CD4-positive, alpha-beta memory T cell (primary cell): ENCODE measurements at regions not wholly inside any gene's neighbourhood (a gene's known extent, or its start where the extent isn't known, plus 50 kb on each side); places are given as distances from the start of the nearest gene placed in this dataset.
"Not testable (repeated sequence)": the region's sequence is repeated elsewhere in the genome, so short reads cannot be mapped to it uniquely, and the experiment has no call there.

Source experiments
- CTCF ChIA-PET: fragments of 350-600 bp; sonication (Branson Sonifier 250); formaldehyde crosslinking; loops from one replicate; lab custom pipeline; 2021; ENCODE audit warnings: inconsistent platforms; ENCODE audit not compliant: partially characterized antibody; lab: Charles Lee
- POLR2A ChIA-PET: fragments of 350-600 bp; sonication (Branson Sonifier 250); formaldehyde crosslinking; loops from one replicate; lab custom pipeline; 2021; ENCODE audit not compliant: partially characterized antibody; lab: Charles Lee
- DNase-seq, 5 donors: peaks; one replicate each; pipeline versions ENCODE4 v3.0.0 to v3.0.0-alpha.2; 2020 to 2022; ENCODE audit warnings: mixed read lengths in 1 of 5
- H3K27ac ChIP-seq: one replicate; pipeline ENCODE4 v1.7.0; 2013; ENCODE audit warnings: low read depth, low read length
- H3K27me3 ChIP-seq: 2 replicates; pipeline ENCODE4 v1.7.0; 2013; ENCODE audit warnings: mild to moderate bottlenecking, low read length, moderate library complexity; ENCODE audit not compliant: insufficient read depth
- H3K36me3 ChIP-seq: 2 replicates; pipeline ENCODE4 v1.7.0; 2013; ENCODE audit warnings: mild to moderate bottlenecking, low read length, moderate library complexity; ENCODE audit not compliant: insufficient read depth
- H3K4me1 ChIP-seq: 2 replicates; pipeline ENCODE4 v1.7.0; 2013; ENCODE audit warnings: mild to moderate bottlenecking, low read length, moderate library complexity; ENCODE audit not compliant: insufficient read depth
- H3K4me3 ChIP-seq, 2 donors: one replicate each; pipeline ENCODE4 v1.7.0; 2013; ENCODE audit warnings: low read length in 2 of 2, mild to moderate bottlenecking in 1 of 2
- H3K9me3 ChIP-seq, 2 donors: one replicate each; pipeline ENCODE4 v1.7.0; 2013; ENCODE audit warnings: low read length in 2 of 2, control low read depth in 1 of 2; ENCODE audit not compliant: control insufficient read depth in 1 of 2
- H3K27ac Mint-ChIP-seq, 7 donors: one replicate each; pipeline ENCODE4 v1.8.0; 2020 to 2021; ENCODE audit warnings: mixed read lengths in 7 of 7, mild to moderate bottlenecking in 6 of 7, inconsistent platforms in 3 of 7, moderate library complexity in 3 of 7
- H3K27me3 Mint-ChIP-seq, 2 donors: one replicate each; pipeline ENCODE4 v1.8.0; 2020 to 2021; ENCODE audit warnings: mixed read lengths in 2 of 2
- H3K36me3 Mint-ChIP-seq, 2 donors: one replicate each; pipeline ENCODE4 v1.8.0; 2020 to 2021; ENCODE audit warnings: mixed read lengths in 2 of 2, inconsistent platforms in 1 of 2, mild to moderate bottlenecking in 1 of 2
- H3K4me1 Mint-ChIP-seq, 4 donors: one replicate each; pipeline ENCODE4 v1.8.0; 2020 to 2021; ENCODE audit warnings: mixed read lengths in 4 of 4, mild to moderate bottlenecking in 1 of 4
- H3K4me3 Mint-ChIP-seq, 8 donors: one replicate each; pipeline ENCODE4 v1.8.0; 2020 to 2021; ENCODE audit warnings: mixed read lengths in 8 of 8, mild to moderate bottlenecking in 7 of 8, moderate library complexity in 6 of 8, inconsistent platforms in 3 of 8
- H3K9me3 Mint-ChIP-seq, 8 donors: one replicate each; pipeline ENCODE4 v1.8.0; 2020 to 2021; ENCODE audit warnings: mixed read lengths in 8 of 8, mild to moderate bottlenecking in 5 of 8, inconsistent platforms in 3 of 8, moderate library complexity in 1 of 8
- intact Hi-C: fragments of 100-400 bp; cut with micrococcal nuclease; formaldehyde crosslinking; loops from one replicate; pipeline ENCODE4 v1.15.1; 2023

DNA sequence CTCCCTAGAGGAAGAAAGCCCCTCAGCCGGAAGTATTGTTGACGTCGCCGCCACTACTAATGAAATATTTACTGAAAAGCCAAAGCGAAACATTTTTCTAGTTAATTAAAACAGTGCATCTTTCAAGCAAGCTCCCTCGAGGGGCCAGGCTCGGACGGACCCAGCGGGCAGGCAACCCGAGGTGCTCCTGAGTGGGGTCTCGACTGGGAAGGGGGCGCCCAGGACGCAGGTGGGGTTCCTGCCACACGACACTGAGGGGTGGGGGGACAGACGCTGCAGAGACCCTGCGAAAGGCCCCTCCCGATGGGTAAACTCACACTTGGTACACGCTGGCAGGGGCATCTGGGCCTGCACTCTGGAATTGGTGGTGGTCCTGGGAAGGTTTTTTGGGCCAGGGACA, 72.4 kb upstream of the ADGRA1 start:
- Mint-ChIP-seq H3K4me1 (no peaks in the 10 kb centered on the region), H3K36me3 (no peaks in the 10 kb centered on the region), H3K27ac (no peak overlapping the region), H3K4me3 (no peak overlapping the region), H3K9me3 (no peaks in the 10 kb centered on the region), H3K27me3 (peaks cover 0 to 2% of the 10 kb centered on the region in 2 donors)
- Histone ChIP-seq H3K36me3 (no peaks in the 10 kb centered on the region), H3K27ac (no peak overlapping the region), H3K27me3 (no peaks in the 10 kb centered on the region), H3K9me3 (no peaks in the 10 kb centered on the region), H3K4me3 (no peak overlapping the region), H3K4me1 (no peaks in the 10 kb centered on the region)
- intact Hi-C loops: no loop called here
- ChIA-PET POLR2A (no interaction called here), CTCF (no interaction called here)
- DNase-seq: no peak

DNA sequence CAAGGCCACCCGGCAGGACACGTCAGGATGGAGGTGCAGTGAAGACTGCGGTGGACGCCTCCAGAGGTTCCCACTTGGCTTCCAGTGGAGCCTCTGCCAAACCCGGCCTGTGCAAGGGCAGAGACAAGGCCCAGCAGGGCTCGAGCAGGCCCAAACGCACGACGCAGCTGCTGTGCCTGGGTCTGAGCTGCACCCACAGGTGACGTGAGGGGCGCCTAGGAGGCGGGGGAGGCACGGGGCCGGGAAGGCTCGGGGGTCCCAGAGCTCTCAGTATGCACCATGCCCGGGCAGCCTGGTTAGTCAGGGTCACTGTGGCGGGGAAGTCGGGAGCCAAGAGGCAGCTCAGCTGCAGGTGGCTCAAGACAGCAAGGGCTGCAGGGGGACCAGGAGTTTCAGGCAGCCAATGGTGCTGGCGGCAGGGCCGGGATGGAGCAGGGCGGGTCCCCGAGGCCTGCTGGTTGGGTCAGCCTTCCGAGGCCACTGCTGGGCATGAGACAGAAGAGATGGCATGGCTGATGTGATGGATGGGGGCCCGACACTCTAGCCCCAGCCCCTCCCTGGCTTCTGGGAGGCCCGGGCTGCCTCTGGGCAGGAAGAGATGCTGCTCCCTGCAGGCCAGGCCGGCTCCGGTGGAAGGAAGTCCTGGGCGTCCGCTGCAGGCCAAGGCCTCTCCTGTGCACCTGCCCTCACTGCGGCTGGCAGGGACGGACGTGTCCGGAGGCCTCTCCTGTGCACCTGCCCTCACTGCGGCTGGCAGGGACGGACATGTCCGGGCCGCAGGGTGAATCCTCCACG, 72.2 kb upstream of the CFAP46 start:
- Mint-ChIP-seq H3K27me3 (peaks cover 0 to 2% of the 10 kb centered on the region in 2 donors), H3K27ac (no peak overlapping the region), H3K4me1 (no peaks in the 10 kb centered on the region), H3K9me3 (no peaks in the 10 kb centered on the region), H3K36me3 (no peaks in the 10 kb centered on the region), H3K4me3 (no peak overlapping the region)
- no peaks in the 10 kb centered on the region for H3K36me3 ChIP-seq
- H3K27ac ChIP-seq: no peak overlapping the region
- no peak for DNase-seq
- no peaks in the 10 kb centered on the region for H3K27me3 ChIP-seq
- no peak overlapping the region for H3K4me3 ChIP-seq
- CTCF ChIA-PET: no interaction called here
- H3K4me1 ChIP-seq: no peaks in the 10 kb centered on the region
- intact Hi-C loops: no loop called here
- H3K9me3 ChIP-seq: no peaks in the 10 kb centered on the region
- POLR2A ChIA-PET: no interaction called here

DNA sequence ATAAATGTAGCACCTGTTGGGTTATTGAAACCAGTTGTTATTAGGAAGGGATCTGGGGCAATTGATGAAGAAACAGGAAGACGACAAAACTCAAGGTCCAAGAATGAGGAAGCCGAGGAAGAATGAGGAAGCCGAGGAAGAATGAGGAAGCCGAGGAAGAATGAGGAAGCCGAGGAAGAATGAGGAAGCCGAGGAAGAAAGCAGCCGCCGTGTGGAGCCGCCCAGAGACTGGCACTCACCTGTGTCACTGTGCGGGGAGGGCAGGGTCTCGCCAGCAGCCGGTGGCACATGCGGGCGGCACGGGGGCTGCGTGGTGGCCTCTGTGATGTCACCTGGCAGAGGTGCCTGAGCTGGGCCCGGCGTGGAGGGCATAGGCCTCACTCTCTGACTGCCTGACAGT, 71.1 kb upstream of the CFAP46 start:
- Mint-ChIP-seq H3K27ac (no peak overlapping the region), H3K4me3 (no peak overlapping the region), H3K4me1 (no peaks in the 10 kb centered on the region), H3K36me3 (no peaks in the 10 kb centered on the region), H3K9me3 (no peaks in the 10 kb centered on the region), H3K27me3 (peaks cover 0 to 2% of the 10 kb centered on the region in 2 donors)
- ChIA-PET POLR2A (no interaction called here), CTCF (no interaction called here)
- intact Hi-C loops: no loop called here
- H3K27ac ChIP-seq: no peak overlapping the region
- no peak overlapping the region for H3K4me3 ChIP-seq
- H3K36me3 ChIP-seq: no peaks in the 10 kb centered on the region
- no peaks in the 10 kb centered on the region for H3K27me3 ChIP-seq
- H3K9me3 ChIP-seq: no peaks in the 10 kb centered on the region
- no peaks in the 10 kb centered on the region for H3K4me1 ChIP-seq
- DNase-seq: no peak

DNA sequence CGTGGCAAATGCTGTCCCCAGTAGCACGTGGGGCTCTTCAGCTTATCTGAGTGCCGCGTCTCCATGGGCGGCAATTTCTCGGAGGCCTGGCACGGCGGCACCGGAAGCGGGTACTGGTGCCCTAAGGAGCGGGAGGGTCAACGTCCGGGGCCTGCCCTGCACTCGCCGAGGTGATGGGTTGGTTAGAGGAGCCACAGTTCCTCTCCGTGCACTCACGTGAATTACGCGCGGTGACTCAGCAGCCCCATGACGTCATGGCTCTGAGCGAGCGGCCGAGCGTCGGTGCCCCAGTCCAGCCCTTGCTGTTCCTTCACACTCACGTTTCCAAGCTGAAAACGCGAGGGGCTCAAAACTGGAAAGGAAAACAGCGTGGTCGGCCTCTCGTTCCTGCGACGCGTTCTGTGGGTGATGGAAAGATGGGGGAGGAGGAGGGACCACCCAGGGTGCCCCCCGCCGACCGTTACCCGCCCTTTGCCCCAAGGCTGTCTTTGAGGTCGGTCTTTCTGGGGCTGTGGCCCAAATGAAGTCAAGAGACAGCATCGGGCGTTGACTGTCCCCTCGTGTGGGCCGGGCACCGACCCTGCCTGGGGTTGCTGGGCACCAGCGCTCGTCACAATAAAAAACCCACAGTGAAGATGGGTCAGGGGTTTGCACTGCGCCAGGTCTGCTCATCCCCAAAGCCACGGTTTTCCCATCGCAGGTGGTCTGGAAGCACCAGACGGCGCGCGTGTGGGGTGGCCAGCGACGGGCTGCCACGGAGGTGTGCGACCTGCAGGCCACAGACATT, 70.4 kb upstream of the CFAP46 start:
- no peak overlapping the region for H3K4me3 ChIP-seq
- Mint-ChIP-seq H3K27ac (no peak overlapping the region), H3K9me3 (no peaks in the 10 kb centered on the region), H3K4me3 (no peak overlapping the region), H3K4me1 (no peaks in the 10 kb centered on the region), H3K27me3 (peaks cover 0 to 2% of the 10 kb centered on the region in 2 donors), H3K36me3 (no peaks in the 10 kb centered on the region)
- POLR2A ChIA-PET: no interaction called here
- no peak for DNase-seq
- no peaks in the 10 kb centered on the region for H3K27me3 ChIP-seq
- CTCF ChIA-PET: no interaction called here
- no peaks in the 10 kb centered on the region for H3K9me3 ChIP-seq
- H3K4me1 ChIP-seq: no peaks in the 10 kb centered on the region
- H3K27ac ChIP-seq: no peak overlapping the region
- intact Hi-C loops: no loop called here
- H3K36me3 ChIP-seq: no peaks in the 10 kb centered on the region

DNA sequence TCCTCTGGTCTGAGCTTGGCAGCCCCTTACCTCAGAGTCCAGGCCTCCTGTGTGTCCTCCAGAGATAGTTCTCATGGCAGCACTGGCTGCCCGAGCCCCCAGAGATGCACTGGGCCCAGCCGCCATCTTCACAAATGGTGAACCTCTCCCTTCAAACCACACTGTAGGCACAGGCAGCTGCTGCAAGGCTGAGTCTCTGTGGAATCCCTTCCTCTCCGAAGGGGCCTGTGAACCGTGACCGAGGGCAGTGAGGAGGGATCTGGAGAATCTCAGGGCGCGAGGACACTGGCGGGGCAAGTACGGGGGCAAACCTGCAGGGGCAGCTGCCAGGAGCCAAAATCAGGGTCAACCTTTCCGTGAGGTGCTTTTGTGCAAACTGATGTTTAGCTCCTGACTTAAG, 69.5 kb upstream of the CFAP46 start:
- no peak overlapping the region for H3K4me3 ChIP-seq
- H3K4me3 Mint-ChIP-seq: no peak overlapping the region
- H3K36me3 Mint-ChIP-seq: no peaks in the 10 kb centered on the region
- no peaks in the 10 kb centered on the region for H3K9me3 Mint-ChIP-seq
- no peaks in the 10 kb centered on the region for H3K4me1 ChIP-seq
- DNase-seq: no peak
- H3K36me3 ChIP-seq: no peaks in the 10 kb centered on the region
- intact Hi-C loops: no loop called here
- no peaks in the 10 kb centered on the region for H3K27me3 ChIP-seq
- H3K27ac Mint-ChIP-seq: no peak overlapping the region
- no peaks in the 10 kb centered on the region for H3K4me1 Mint-ChIP-seq
- peaks cover 0 to 2% of the 10 kb centered on the region in 2 donors for H3K27me3 Mint-ChIP-seq
- no peak overlapping the region for H3K27ac ChIP-seq
- CTCF ChIA-PET: no interaction called here
- H3K9me3 ChIP-seq: no peaks in the 10 kb centered on the region
- POLR2A ChIA-PET: no interaction called here

DNA sequence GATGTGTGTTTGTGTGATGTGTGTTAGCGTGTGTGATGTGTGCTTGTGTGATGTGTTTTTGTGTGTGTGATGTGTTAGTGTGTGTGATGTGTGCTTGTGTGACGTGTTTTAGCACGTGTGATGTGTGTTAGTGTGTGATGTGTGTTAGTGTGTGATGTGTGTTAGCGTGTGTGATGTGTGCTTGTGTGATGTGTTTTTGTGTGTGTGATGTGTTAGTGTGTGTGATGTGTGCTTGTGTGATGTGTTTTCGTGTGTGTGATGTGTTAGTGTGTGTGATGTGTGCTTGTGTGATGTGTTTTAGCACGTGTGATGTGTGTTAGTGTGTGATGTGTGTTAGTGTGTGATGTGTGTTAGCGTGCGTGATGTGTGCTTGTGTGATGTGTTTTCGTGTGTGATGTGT, 69.0 kb upstream of the CFAP46 start:
- H3K4me1 Mint-ChIP-seq, H3K27me3 ChIP-seq, H3K27ac ChIP-seq, H3K4me1 ChIP-seq, H3K9me3 Mint-ChIP-seq, H3K36me3 ChIP-seq, CTCF ChIA-PET, H3K4me3 ChIP-seq, H3K4me3 Mint-ChIP-seq, H3K27ac Mint-ChIP-seq, H3K27me3 Mint-ChIP-seq, H3K36me3 Mint-ChIP-seq, POLR2A ChIA-PET, H3K9me3 ChIP-seq, intact Hi-C loops, DNase-seq: not testable (repeated sequence)

DNA sequence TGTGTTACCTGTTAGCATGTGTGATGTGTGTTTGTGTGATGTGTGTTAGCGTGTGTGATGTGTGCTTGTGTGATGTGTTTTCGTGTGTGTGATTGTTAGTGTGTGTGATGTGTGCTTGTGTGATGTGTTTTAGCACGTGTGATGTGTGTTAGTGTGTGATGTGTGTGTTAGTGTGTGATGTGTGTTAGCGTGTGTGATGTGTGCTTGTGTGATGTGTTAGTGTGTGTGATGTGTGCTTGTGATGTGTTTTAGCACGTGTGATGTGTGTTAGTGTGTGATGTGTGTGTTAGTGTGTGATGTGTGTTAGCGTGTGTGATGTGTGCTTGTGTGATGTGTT, 68.4 kb upstream of the CFAP46 start:
- H3K36me3 Mint-ChIP-seq, H3K27me3 ChIP-seq, H3K9me3 ChIP-seq, H3K27ac Mint-ChIP-seq, CTCF ChIA-PET, intact Hi-C loops, H3K27ac ChIP-seq, H3K27me3 Mint-ChIP-seq, H3K4me1 ChIP-seq, H3K36me3 ChIP-seq, H3K9me3 Mint-ChIP-seq, H3K4me3 Mint-ChIP-seq, DNase-seq, H3K4me1 Mint-ChIP-seq, POLR2A ChIA-PET, H3K4me3 ChIP-seq: not testable (repeated sequence)
